Upper lobe of left lung (tissue), 6 donors: ENCODE measurements at regions not wholly inside any gene's neighbourhood (a gene's known extent, or its start where the extent isn't known, plus 50 kb on each side); places are given as distances from the start of the nearest gene placed in this dataset.

Source experiments
- ATAC-seq, 2 donors: fragments of 200-7000 bp; cut with Tn5 transposase; one replicate each; pipeline ENCODE4 v1.9.1; 2022; ENCODE audit warnings: mild to moderate bottlenecking in 2 of 2, moderate library complexity in 2 of 2; ENCODE audit not compliant: low FRiP score in 2 of 2
- DNase-seq, 2 donors: peaks; one replicate each; pipeline ENCODE4 v3.0.0-alpha.2; 2019 to 2020
- H3K27ac ChIP-seq, 4 donors: fragments of 200-600 bp; sonication (generic); one replicate each; pipeline ENCODE4 v1.5.1; 2016 to 2019
- H3K27me3 ChIP-seq, 4 donors: fragments of 200-600 bp; sonication (generic); one replicate each; pipeline ENCODE4 v1.5.1; 2017 to 2019
- H3K36me3 ChIP-seq, 4 donors: fragments of 200-600 bp; sonication (generic); one replicate each; pipeline ENCODE4 v1.5.1; 2016 to 2019
- H3K4me1 ChIP-seq, 4 donors: fragments of 200-600 bp; sonication (generic); one replicate each; pipeline ENCODE4 v1.5.1; 2018 to 2019
- H3K4me3 ChIP-seq, 4 donors: fragments of 200-600 bp; sonication (generic); one replicate each; pipeline ENCODE4 v1.5.1; 2017 to 2019; ENCODE audit warnings: mild to moderate bottlenecking in 2 of 4, moderate library complexity in 1 of 4
- H3K9me3 ChIP-seq, 4 donors: fragments of 200-600 bp; sonication (generic); one replicate each; pipeline ENCODE4 v1.5.1; 2018 to 2019
- EP300 ChIP-seq, 4 donors: sonication (generic); formaldehyde crosslinking; IDR thresholded peaks; one replicate each; pipeline ENCODE4 v1.5.1; 2017; ENCODE audit warnings: antibody characterized with exemption in 4 of 4, control low read depth in 2 of 4
- POLR2A ChIP-seq, 4 donors: fragments of 450-650 bp; IDR thresholded peaks; one replicate each; pipeline ENCODE4 v1.5.1; 2016 to 2017; ENCODE audit warnings: antibody characterized with exemption in 4 of 4, mild to moderate bottlenecking in 2 of 4
- POLR2AphosphoS5 ChIP-seq, 2 donors: sonication (generic); formaldehyde crosslinking; IDR thresholded peaks; one replicate each; pipeline ENCODE4 v1.5.1; 2017; ENCODE audit warnings: antibody characterized with exemption in 2 of 2
- WGBS, 2 donors: methylation state at CpG; one replicate each; pipeline ENCODE4 v1.1.5; 2017 to 2018; 5-methylcytosine and 5-hydroxymethylcytosine counted together
- TF ChIP-seq, protein P1 (sequence below), 6 experiments: fragments of 450-650 bp in 4 of 6; fragments of 200-600 bp in 2 of 6; sonication (generic) in 2 of 6; IDR thresholded peaks; one replicate each; pipeline ENCODE4 v1.5.1; 2016 to 2019; ENCODE audit warnings: antibody characterized with exemption in 6 of 6
- donor health status: DM: no; HTN: no; CAD: no; lungs with moderate emphysema.
- donor health status: DM: no; HTN: yes; CAD: no; lungs with severe emphysema.

DNA sequence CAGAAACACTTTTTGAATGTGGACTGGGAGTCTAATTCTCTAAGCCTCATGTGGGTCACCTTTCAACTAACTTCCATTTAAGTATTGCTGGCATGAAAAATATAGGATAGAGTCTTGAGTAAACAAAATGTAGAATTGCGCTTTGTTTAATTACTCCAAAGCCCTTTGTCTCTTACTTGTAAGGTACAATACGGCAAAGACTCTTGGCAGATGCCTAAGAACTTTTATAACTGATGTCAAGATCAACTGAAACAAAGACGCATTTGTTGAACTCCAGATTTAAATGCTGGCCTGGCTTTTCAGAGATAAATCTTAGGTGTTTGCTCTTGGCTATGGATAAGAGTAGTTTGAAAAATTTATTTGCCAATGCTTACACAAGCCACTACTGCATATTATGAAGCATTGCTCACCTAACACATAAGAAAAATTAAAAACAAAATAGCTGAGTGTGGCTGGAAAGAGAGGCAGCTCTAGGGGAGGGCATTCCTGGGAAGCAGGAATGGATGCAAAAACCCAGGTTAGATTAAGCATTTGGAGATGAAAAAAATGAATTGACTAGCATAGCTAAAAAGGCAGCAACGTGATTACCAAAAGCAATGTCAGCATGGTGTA lies 107.3 kb upstream of the STARD13 start:
- TF ChIP-seq, protein P1, sequence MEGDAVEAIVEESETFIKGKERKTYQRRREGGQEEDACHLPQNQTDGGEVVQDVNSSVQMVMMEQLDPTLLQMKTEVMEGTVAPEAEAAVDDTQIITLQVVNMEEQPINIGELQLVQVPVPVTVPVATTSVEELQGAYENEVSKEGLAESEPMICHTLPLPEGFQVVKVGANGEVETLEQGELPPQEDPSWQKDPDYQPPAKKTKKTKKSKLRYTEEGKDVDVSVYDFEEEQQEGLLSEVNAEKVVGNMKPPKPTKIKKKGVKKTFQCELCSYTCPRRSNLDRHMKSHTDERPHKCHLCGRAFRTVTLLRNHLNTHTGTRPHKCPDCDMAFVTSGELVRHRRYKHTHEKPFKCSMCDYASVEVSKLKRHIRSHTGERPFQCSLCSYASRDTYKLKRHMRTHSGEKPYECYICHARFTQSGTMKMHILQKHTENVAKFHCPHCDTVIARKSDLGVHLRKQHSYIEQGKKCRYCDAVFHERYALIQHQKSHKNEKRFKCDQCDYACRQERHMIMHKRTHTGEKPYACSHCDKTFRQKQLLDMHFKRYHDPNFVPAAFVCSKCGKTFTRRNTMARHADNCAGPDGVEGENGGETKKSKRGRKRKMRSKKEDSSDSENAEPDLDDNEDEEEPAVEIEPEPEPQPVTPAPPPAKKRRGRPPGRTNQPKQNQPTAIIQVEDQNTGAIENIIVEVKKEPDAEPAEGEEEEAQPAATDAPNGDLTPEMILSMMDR (IDR thresholded peaks at IDR 0.05), result no peak
- TF ChIP-seq EP300 (IDR thresholded peaks at IDR 0.05), result no peak
- TF ChIP-seq POLR2AphosphoS5 (IDR thresholded peaks at IDR 0.05), result no peak
- no peak for TF ChIP-seq POLR2A (IDR thresholded peaks at IDR 0.05)
- Histone ChIP-seq H3K27me3 (no peaks in the 10 kb centered on the region), H3K36me3 (no peaks in the 10 kb centered on the region), H3K27ac (no peak overlapping the region), H3K4me1 (no peaks in the 10 kb centered on the region), H3K4me3 (no peak overlapping the region), H3K9me3 (no peaks in the 10 kb centered on the region)
- WGBS, 2 donors, result 52 to 67% methylated on average over 4 of the region's 4 CpGs
- ATAC-seq, result no peak
- no peak for DNase-seq

- TF ChIP-seq, protein P1 (IDR thresholded peaks at IDR 0.05), result no peak
- TF ChIP-seq POLR2A (IDR thresholded peaks at IDR 0.05) (no peak), POLR2AphosphoS5 (IDR thresholded peaks at IDR 0.05) (no peak), EP300 (IDR thresholded peaks at IDR 0.05) (no peak)
- Histone ChIP-seq H3K9me3 (no peaks in the 10 kb centered on the region), H3K4me1 (no peaks in the 10 kb centered on the region), H3K36me3 (no peaks in the 10 kb centered on the region), H3K27me3 (no peaks in the 10 kb centered on the region), H3K4me3 (no peak overlapping the region), H3K27ac (no peak overlapping the region)
- no peak for DNase-seq
- no peak for ATAC-seq
- WGBS, 2 donors, result 72 to 81% methylated on average over 3 of the region's 3 CpGs
These were observed 108.9 kb upstream of the STARD13 start for GRCh38 chr13:33394294-33394932.

DNA sequence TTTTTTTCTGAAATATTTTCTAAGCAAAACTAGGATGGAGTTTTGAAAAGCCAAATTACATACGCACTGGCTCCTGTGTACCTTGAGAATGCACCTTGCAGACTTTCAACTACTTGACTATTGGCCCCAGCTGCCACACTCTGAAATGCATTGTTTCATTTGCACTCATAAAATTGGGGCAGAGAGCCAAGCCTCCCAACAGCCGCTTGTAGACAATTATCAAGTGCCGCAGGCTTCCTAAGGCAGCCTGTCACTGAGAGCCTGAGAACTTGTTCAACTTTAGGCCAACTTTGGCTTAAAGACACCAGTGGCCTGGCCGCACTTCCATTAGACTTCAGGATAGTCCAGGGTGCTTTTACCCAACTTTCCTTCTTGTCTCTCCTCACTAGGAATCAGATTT lies 115.7 kb upstream of the STARD13 start:
- 52 to 64% methylated on average over 2 to 4 of the region's 4 CpGs for WGBS, 2 donors
- Histone ChIP-seq H3K27ac (no peak overlapping the region), H3K4me1 (peaks cover 0 to 4% (median 0%) of the 10 kb centered on the region in 4 donors), H3K9me3 (no peaks in the 10 kb centered on the region), H3K4me3 (no peak overlapping the region), H3K27me3 (no peaks in the 10 kb centered on the region), H3K36me3 (no peaks in the 10 kb centered on the region)
- TF ChIP-seq POLR2A (IDR thresholded peaks at IDR 0.05) (no peak), POLR2AphosphoS5 (IDR thresholded peaks at IDR 0.05) (no peak)
- no peak for ATAC-seq
- DNase-seq, result peak in 1 of 2 donors; percentile 74

- no peak overlapping the region for H3K27ac ChIP-seq
- 72 to 78% methylated on average over 3 to 7 of the region's 7 CpGs for WGBS, 2 donors
- H3K27me3 ChIP-seq, result no peaks in the 10 kb centered on the region
- H3K4me3 ChIP-seq, result no peak overlapping the region
- no peak for DNase-seq
- no peak for ATAC-seq
- TF ChIP-seq POLR2A (IDR thresholded peaks at IDR 0.05) (no peak), EP300 (IDR thresholded peaks at IDR 0.05) (no peak), POLR2AphosphoS5 (IDR thresholded peaks at IDR 0.05) (no peak)
- TF ChIP-seq, protein P1 (IDR thresholded peaks at IDR 0.05), result no peak
- H3K4me1 ChIP-seq, result peaks cover 0 to 4% (median 0%) of the 10 kb centered on the region in 4 donors
- no peaks in the 10 kb centered on the region for H3K36me3 ChIP-seq
- no peaks in the 10 kb centered on the region for H3K9me3 ChIP-seq
These were observed 117.4 kb upstream of the STARD13 start for GRCh38 chr13:33402975-33403374.

GRCh38 chr13:33403807-33404362 lies 118.3 kb upstream of the STARD13 start:
- no peak for TF ChIP-seq POLR2AphosphoS5 (IDR thresholded peaks at IDR 0.05)
- no peak for TF ChIP-seq EP300 (IDR thresholded peaks at IDR 0.05)
- no peaks in the 10 kb centered on the region for H3K36me3 ChIP-seq
- WGBS, 2 donors, result 87 to 89% methylated on average over 5 of the region's 5 CpGs
- no peak overlapping the region for H3K4me3 ChIP-seq
- H3K4me1 ChIP-seq, result peaks cover 0 to 4% (median 0%) of the 10 kb centered on the region in 4 donors
- no peak overlapping the region for H3K27ac ChIP-seq
- DNase-seq (no peak), ATAC-seq (no peak)
- no peaks in the 10 kb centered on the region for H3K9me3 ChIP-seq
- no peaks in the 10 kb centered on the region for H3K27me3 ChIP-seq
